OCI-LY1 (cell line): ENCODE measurements at regions not wholly inside any gene's neighbourhood (a gene's known extent, or its start where the extent isn't known, plus 50 kb on each side); places are given as distances from the start of the nearest gene placed in this dataset.

Experiments
- EZH2 ChIP-seq: fragments of 200-600 bp; sonication (generic), shearing (Covaris generic); IDR thresholded peaks from 2 replicates; pipeline ENCODE4 v1.8.0; 2017; ENCODE audit warnings: borderline replicate concordance, mixed run types, mild to moderate bottlenecking, antibody characterized with exemption, low read length, moderate library complexity, mixed read lengths
- TF ChIP-seq, protein P1 (sequence below): fragments of 200-600 bp; sonication (generic), shearing (Covaris generic); IDR thresholded peaks from 2 replicates; pipeline ENCODE4 v1.5.1; 2017; ENCODE audit warnings: mild to moderate bottlenecking, antibody characterized with exemption, low read length, moderate library complexity, mixed read lengths

DNA sequence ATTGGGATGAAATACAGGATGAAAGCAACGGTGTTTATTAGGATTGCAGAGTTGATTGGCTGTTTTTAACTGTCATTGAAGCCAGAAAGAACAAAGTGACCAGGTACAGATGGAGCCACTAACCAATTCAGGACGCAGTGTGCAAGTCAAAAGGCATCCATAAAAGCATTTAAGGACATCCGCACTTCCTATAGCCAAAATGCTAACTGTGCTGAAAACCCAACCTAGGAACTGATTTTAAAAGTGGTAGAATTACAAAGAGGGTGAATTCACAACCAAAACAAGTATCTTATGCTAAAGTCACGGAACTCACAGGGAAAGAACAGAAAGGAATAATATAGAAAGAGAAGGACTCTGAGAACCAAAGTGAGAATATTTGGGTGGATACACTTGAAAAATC, 63.1 kb upstream of the FOXG1 start:
- TF ChIP-seq, protein P1, sequence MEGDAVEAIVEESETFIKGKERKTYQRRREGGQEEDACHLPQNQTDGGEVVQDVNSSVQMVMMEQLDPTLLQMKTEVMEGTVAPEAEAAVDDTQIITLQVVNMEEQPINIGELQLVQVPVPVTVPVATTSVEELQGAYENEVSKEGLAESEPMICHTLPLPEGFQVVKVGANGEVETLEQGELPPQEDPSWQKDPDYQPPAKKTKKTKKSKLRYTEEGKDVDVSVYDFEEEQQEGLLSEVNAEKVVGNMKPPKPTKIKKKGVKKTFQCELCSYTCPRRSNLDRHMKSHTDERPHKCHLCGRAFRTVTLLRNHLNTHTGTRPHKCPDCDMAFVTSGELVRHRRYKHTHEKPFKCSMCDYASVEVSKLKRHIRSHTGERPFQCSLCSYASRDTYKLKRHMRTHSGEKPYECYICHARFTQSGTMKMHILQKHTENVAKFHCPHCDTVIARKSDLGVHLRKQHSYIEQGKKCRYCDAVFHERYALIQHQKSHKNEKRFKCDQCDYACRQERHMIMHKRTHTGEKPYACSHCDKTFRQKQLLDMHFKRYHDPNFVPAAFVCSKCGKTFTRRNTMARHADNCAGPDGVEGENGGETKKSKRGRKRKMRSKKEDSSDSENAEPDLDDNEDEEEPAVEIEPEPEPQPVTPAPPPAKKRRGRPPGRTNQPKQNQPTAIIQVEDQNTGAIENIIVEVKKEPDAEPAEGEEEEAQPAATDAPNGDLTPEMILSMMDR = no peak
- no peak for TF ChIP-seq EZH2
